Fibroblast of lung (primary cell): ENCODE measurements at regions not wholly inside any gene's neighbourhood (a gene's known extent, or its start where the extent isn't known, plus 50 kb on each side); places are given as distances from the start of the nearest gene placed in this dataset.

Experiments
- DNase-seq, 2 donors: peaks; one replicate each; pipeline versions ENCODE4 v3.0.0 to v3.0.0-alpha.2; 2010; ENCODE audit warnings: low read depth in 2 of 2
- H2AFZ ChIP-seq: 2 replicates; pipeline ENCODE4 v1.5.1; 2012; ENCODE audit warnings: low read length, control low read depth, inconsistent platforms
- H3K27ac ChIP-seq: 2 replicates; pipeline ENCODE4 v1.5.1; 2011; ENCODE audit warnings: low read length, control low read depth; ENCODE audit not compliant: insufficient read depth
- H3K27me3 ChIP-seq: 2 replicates; pipeline ENCODE4 v1.5.1; 2011; ENCODE audit warnings: mild to moderate bottlenecking, low read length; ENCODE audit not compliant: control insufficient read depth, insufficient read depth
- H3K36me3 ChIP-seq: 2 replicates; pipeline ENCODE4 v1.5.1; 2011; ENCODE audit warnings: low read length; ENCODE audit not compliant: control insufficient read depth, insufficient read depth
- H3K4me1 ChIP-seq: 2 replicates; pipeline ENCODE4 v1.5.1; 2011; ENCODE audit warnings: low read length; ENCODE audit not compliant: control insufficient read depth, insufficient read depth; ENCODE audit errors: extremely low read depth
- H3K4me2 ChIP-seq: 2 replicates; pipeline ENCODE4 v1.5.1; 2011; ENCODE audit warnings: low read length, control low read depth; ENCODE audit not compliant: insufficient read depth; ENCODE audit errors: extremely low read depth
- H3K4me3 ChIP-seq, 4 experiments: fragments of 200-600 bp in 1 of 4; sonication (generic) in 1 of 4; replicated peaks in 1 of 4; 2 replicates each; pipeline ENCODE4 v1.5.1; 2011 to 2016; ENCODE audit warnings: low read length in 4 of 4, low read depth in 3 of 4, mild to moderate bottlenecking in 3 of 4, control low read depth in 2 of 4, inconsistent platforms in 1 of 4, mixed read lengths in 1 of 4; ENCODE audit not compliant: insufficient read depth in 1 of 4; ENCODE audit errors: control extremely low read depth in 1 of 4
- H3K79me2 ChIP-seq: 2 replicates; pipeline ENCODE4 v1.5.1; 2012; ENCODE audit warnings: mild to moderate bottlenecking, low read length, inconsistent platforms; ENCODE audit not compliant: control insufficient read depth, insufficient read depth
- H3K9ac ChIP-seq: 2 replicates; pipeline ENCODE4 v1.5.1; 2011; ENCODE audit warnings: mild to moderate bottlenecking, low read length, control low read depth; ENCODE audit not compliant: insufficient read depth
- H3K9me3 ChIP-seq: 2 replicates; pipeline ENCODE4 v1.5.1; 2012; ENCODE audit warnings: low read depth, low read length; ENCODE audit not compliant: control insufficient read depth, insufficient read depth
- H4K20me1 ChIP-seq: 2 replicates; pipeline ENCODE4 v1.5.1; 2011; ENCODE audit warnings: low read length; ENCODE audit not compliant: control insufficient read depth, insufficient read depth; ENCODE audit errors: extremely low read depth
- CTCF ChIP-seq, 2 donors: IDR thresholded peaks in 1 of 2; conservative IDR thresholded peaks in 1 of 2; 1 replicate in 1 of 2; 2 replicates in 1 of 2; pipeline ENCODE4 v1.5.1; 2011 to 2012; ENCODE audit warnings: low read length in 2 of 2, control low read depth in 1 of 2, inconsistent platforms in 1 of 2, low read depth in 1 of 2, mild to moderate bottlenecking in 1 of 2
- EZH2 ChIP-seq: IDR thresholded peaks from 2 replicates; pipeline ENCODE4 v1.5.1; 2012; ENCODE audit warnings: low read length, control low read depth, mild to moderate bottlenecking; ENCODE audit errors: missing control alignments

- Histone ChIP-seq H3K4me3 (no peak overlapping the region), H2AFZ (no peak overlapping the region), H3K9ac (no peak overlapping the region), H3K4me2 (no peak overlapping the region), H3K27ac (no peak overlapping the region), H3K9me3 (no peaks in the 10 kb centered on the region), H4K20me1 (no peaks in the 10 kb centered on the region), H3K79me2 (no peaks in the 10 kb centered on the region), H3K4me1 (no peaks in the 10 kb centered on the region), H3K27me3 (no peaks in the 10 kb centered on the region), H3K36me3 (no peaks in the 10 kb centered on the region)
- TF ChIP-seq CTCF (conservative IDR thresholded peaks at IDR 0.05 in 1 of 2, IDR thresholded peaks at IDR 0.05 in 1 of 2; ENCODE audit: low read depth in 1 of 2, low read length in 2 of 2) = no peak
- TF ChIP-seq EZH2 = no peak
- DNase-seq = peak in 1 of 2 donors; percentile 85
These were observed 231.2 kb downstream of the ANKRD60 start for GRCh38 chr20:57996936-57997890.

GRCh38 chr20:57996465-57996864 lies 232.0 kb downstream of the ANKRD60 start:
- Histone ChIP-seq H3K27me3 (no peaks in the 10 kb centered on the region), H3K79me2 (no peaks in the 10 kb centered on the region), H3K4me1 (no peaks in the 10 kb centered on the region), H3K4me3 (no peak overlapping the region), H4K20me1 (no peaks in the 10 kb centered on the region), H3K27ac (no peak overlapping the region), H3K9ac (no peak overlapping the region), H3K9me3 (no peaks in the 10 kb centered on the region), H3K4me2 (no peak overlapping the region), H3K36me3 (no peaks in the 10 kb centered on the region), H2AFZ (no peak overlapping the region)
- TF ChIP-seq EZH2 (no peak), CTCF (conservative IDR thresholded peaks at IDR 0.05 in 1 of 2, IDR thresholded peaks at IDR 0.05 in 1 of 2; ENCODE audit: low read depth in 1 of 2, low read length in 2 of 2) (no peak)
- DNase-seq = no peak

GRCh38 chr20:57995381-57995977 lies 233.0 kb downstream of the ANKRD60 start:
- H3K4me1 ChIP-seq = no peaks in the 10 kb centered on the region

More at GRCh38 chr20:57995381-57995977, 233.0 kb downstream of the ANKRD60 start:
- TF ChIP-seq CTCF (conservative IDR thresholded peaks at IDR 0.05 in 1 of 2, IDR thresholded peaks at IDR 0.05 in 1 of 2; ENCODE audit: low read depth in 1 of 2, low read length in 2 of 2) (no peak), EZH2 (no peak)
- H3K27ac ChIP-seq = no peak overlapping the region
- no peak overlapping the region for H3K9ac ChIP-seq
- H3K79me2 ChIP-seq = no peaks in the 10 kb centered on the region
- H3K36me3 ChIP-seq = no peaks in the 10 kb centered on the region
- no peak overlapping the region for H2AFZ ChIP-seq
- H4K20me1 ChIP-seq = no peaks in the 10 kb centered on the region
- no peak overlapping the region for H3K4me3 ChIP-seq
- H3K9me3 ChIP-seq = no peaks in the 10 kb centered on the region
- DNase-seq = no peak
- H3K27me3 ChIP-seq = no peaks in the 10 kb centered on the region
- no peak overlapping the region for H3K4me2 ChIP-seq
